ENCODE measurements at regions not wholly inside any gene's neighbourhood (a gene's known extent, or its start where the extent isn't known, plus 50 kb on each side); places are given as distances from the start of the nearest gene placed in this dataset.

DNA sequence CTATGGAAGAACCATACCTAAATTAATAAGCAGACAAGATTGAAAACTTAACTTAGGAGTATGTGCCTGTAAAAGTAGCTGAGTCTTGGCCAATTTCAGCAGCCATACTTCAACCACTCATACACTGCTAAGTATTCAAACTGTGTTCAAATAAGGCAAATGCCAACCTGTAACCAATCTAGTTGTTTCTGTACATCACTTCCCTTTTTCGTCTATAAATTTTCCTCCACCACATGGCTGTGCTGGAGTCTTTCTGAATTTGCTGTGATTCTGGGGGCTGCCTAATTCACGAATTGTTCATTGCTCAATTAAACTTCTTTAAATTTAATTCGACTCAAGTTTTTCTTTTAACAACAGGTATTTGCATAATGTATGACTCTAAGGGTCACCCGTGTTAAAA, 184.4 kb downstream of the PLK2 start:
- Mint-ChIP-seq H3K27ac (no peak overlapping the region), H3K4me1 (no peaks in the 10 kb centered on the region), H3K4me3 (no peak overlapping the region), H3K27me3 (peaks cover 11% of the 10 kb centered on the region), H3K9me3 (ENCODE audit: insufficient read depth) (no peaks in the 10 kb centered on the region)
- Histone ChIP-seq H3K9ac (ENCODE audit: low read length) (no peak overlapping the region), H4K20me1 (ENCODE audit: control insufficient read depth, insufficient read depth, low read length, poor library complexity, severe bottlenecking) (no peaks in the 10 kb centered on the region), H3K27me3 (replicated peaks in 1 of 4; ENCODE audit: control extremely low read depth in 1 of 4, control insufficient read depth in 3 of 4, insufficient read depth in 4 of 4, low read length in 3 of 4) (no peaks in the 10 kb centered on the region), H2AFZ (ENCODE audit: insufficient read depth, low read depth, low read length, poor library complexity, severe bottlenecking) (no peak overlapping the region), H3K4me3 (ENCODE audit: control extremely low read depth in 1 of 5, extremely low read depth in 1 of 5, insufficient read depth in 1 of 5, low read depth in 2 of 5, low read length in 4 of 5) (no peak overlapping the region), H3K9me3 (ENCODE audit: control extremely low read depth in 1 of 3, control insufficient read depth in 2 of 3, insufficient read depth in 1 of 3, low read length in 2 of 3) (no peaks in the 10 kb centered on the region), H3K4me1 (ENCODE audit: control insufficient read depth in 2 of 2, insufficient read depth in 2 of 2, low read length in 2 of 2) (no peaks in the 10 kb centered on the region), H3K79me2 (ENCODE audit: control insufficient read depth, insufficient read depth, low read length) (no peaks in the 10 kb centered on the region), H3K4me2 (replicated peaks; ENCODE audit: low read depth, low read length, poor library complexity, severe bottlenecking) (no peak overlapping the region), H3K27ac (ENCODE audit: low read length in 2 of 2) (no peak overlapping the region), H3K36me3 (replicated peaks in 1 of 2; ENCODE audit: control extremely low read depth in 1 of 2, control insufficient read depth in 1 of 2, extremely low read depth in 1 of 2, insufficient read depth in 2 of 2, low read length in 1 of 2) (no peaks in the 10 kb centered on the region)
- ChIA-PET CTCF (no interaction called here), POLR2A (no interaction called here)
- ATAC-seq (ENCODE audit: low read depth) = no peak
- intact Hi-C loops (cut with micrococcal nuclease) = no loop called here
- WGBS (ENCODE audit: insufficient coverage) = no CpG with 5 or more reads among the region's 4 CpGs
- no peak for DNase-seq
- TF ChIP-seq, protein P1, sequence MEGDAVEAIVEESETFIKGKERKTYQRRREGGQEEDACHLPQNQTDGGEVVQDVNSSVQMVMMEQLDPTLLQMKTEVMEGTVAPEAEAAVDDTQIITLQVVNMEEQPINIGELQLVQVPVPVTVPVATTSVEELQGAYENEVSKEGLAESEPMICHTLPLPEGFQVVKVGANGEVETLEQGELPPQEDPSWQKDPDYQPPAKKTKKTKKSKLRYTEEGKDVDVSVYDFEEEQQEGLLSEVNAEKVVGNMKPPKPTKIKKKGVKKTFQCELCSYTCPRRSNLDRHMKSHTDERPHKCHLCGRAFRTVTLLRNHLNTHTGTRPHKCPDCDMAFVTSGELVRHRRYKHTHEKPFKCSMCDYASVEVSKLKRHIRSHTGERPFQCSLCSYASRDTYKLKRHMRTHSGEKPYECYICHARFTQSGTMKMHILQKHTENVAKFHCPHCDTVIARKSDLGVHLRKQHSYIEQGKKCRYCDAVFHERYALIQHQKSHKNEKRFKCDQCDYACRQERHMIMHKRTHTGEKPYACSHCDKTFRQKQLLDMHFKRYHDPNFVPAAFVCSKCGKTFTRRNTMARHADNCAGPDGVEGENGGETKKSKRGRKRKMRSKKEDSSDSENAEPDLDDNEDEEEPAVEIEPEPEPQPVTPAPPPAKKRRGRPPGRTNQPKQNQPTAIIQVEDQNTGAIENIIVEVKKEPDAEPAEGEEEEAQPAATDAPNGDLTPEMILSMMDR (IDR thresholded peaks at IDR 0.05) = no peak
- TF ChIP-seq EZH2 (IDR thresholded peaks at IDR 0.05; ENCODE audit: borderline replicate concordance, insufficient read depth, low read depth, low read length, poor library complexity, severe bottlenecking) = no peak

- H3K36me3 ChIP-seq (replicated peaks in 1 of 2; ENCODE audit: control extremely low read depth in 1 of 2, control insufficient read depth in 1 of 2, extremely low read depth in 1 of 2, insufficient read depth in 2 of 2, low read length in 1 of 2) = no peaks in the 10 kb centered on the region
- H3K79me2 ChIP-seq (ENCODE audit: control insufficient read depth, insufficient read depth, low read length) = no peaks in the 10 kb centered on the region
- H3K27ac ChIP-seq (ENCODE audit: low read length in 2 of 2) = no peak overlapping the region
- Mint-ChIP-seq H3K27ac (no peak overlapping the region), H3K4me1 (no peaks in the 10 kb centered on the region), H3K27me3 (peaks cover 11% of the 10 kb centered on the region), H3K9me3 (ENCODE audit: insufficient read depth) (no peaks in the 10 kb centered on the region), H3K4me3 (no peak overlapping the region)
- no peaks in the 10 kb centered on the region for H4K20me1 ChIP-seq (ENCODE audit: control insufficient read depth, insufficient read depth, low read length, poor library complexity, severe bottlenecking)
- no peak overlapping the region for H2AFZ ChIP-seq (ENCODE audit: insufficient read depth, low read depth, low read length, poor library complexity, severe bottlenecking)
- H3K4me1 ChIP-seq (ENCODE audit: control insufficient read depth in 2 of 2, insufficient read depth in 2 of 2, low read length in 2 of 2) = no peaks in the 10 kb centered on the region
- H3K27me3 ChIP-seq (replicated peaks in 1 of 4; ENCODE audit: control extremely low read depth in 1 of 4, control insufficient read depth in 3 of 4, insufficient read depth in 4 of 4, low read length in 3 of 4) = no peaks in the 10 kb centered on the region
- no peak overlapping the region for H3K4me3 ChIP-seq (ENCODE audit: control extremely low read depth in 1 of 5, extremely low read depth in 1 of 5, insufficient read depth in 1 of 5, low read depth in 2 of 5, low read length in 4 of 5)
- POLR2A ChIA-PET = no interaction called here
- H3K9ac ChIP-seq (ENCODE audit: low read length) = no peak overlapping the region
- intact Hi-C loops (cut with micrococcal nuclease) = no loop called here
- no peak for TF ChIP-seq EZH2 (IDR thresholded peaks at IDR 0.05; ENCODE audit: borderline replicate concordance, insufficient read depth, low read depth, low read length, poor library complexity, severe bottlenecking)
- TF ChIP-seq, protein P1 (IDR thresholded peaks at IDR 0.05) = no peak
- no peaks in the 10 kb centered on the region for H3K9me3 ChIP-seq (ENCODE audit: control extremely low read depth in 1 of 3, control insufficient read depth in 2 of 3, insufficient read depth in 1 of 3, low read length in 2 of 3)
- no peak for ATAC-seq (ENCODE audit: low read depth)
- H3K4me2 ChIP-seq (replicated peaks; ENCODE audit: low read depth, low read length, poor library complexity, severe bottlenecking) = no peak overlapping the region
- no peak for DNase-seq
- CTCF ChIA-PET = no interaction called here
Measured at GRCh38 chr5:58274191-58274590, 185.7 kb downstream of the PLK2 start.
